C4-2B (cell line): ENCODE measurements at regions not wholly inside any gene's neighbourhood (a gene's known extent, or its start where the extent isn't known, plus 50 kb on each side); places are given as distances from the start of the nearest gene placed in this dataset.

Experiments used
- CTCF ChIP-seq: fragments of 450-650 bp; conservative IDR thresholded peaks from 2 replicates; pipeline ENCODE4 v1.5.1; 2017; ENCODE audit warnings: mild to moderate bottlenecking
- ZFX ChIP-seq: fragments of 450-650 bp; IDR thresholded peaks from 2 replicates; pipeline ENCODE4 v1.6.1; 2017

- TF ChIP-seq CTCF = no peak
- no peak for TF ChIP-seq ZFX
Measured at GRCh38 chr7:46927131-46927810, 654.6 kb downstream of the TNS3 start.
